ENCODE measurements at regions not wholly inside any gene's neighbourhood (a gene's known extent, or its start where the extent isn't known, plus 50 kb on each side); places are given as distances from the start of the nearest gene placed in this dataset.
A peak's percentile ranks its signal among the peaks of the same experiment; 100 is the strongest.

DNA sequence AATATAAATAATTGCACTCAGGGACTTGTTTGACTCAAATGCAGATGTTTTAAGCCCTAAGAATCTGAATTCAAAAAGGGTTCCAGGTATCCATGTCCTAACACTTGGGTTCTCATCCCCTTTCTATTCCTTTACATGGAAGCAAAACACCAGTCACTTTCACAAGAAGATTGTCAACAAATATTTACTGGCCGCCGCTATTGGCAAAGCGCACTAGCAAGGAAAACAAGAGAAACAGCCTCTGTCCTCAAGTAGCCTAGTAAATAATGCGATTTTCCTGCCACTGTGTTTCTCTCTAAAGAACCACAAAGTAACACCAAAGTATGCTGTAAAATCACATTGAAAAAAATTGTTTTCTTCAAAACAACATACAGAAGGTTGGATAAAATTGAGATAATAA, 66.7 kb upstream of the EZH2 start:
- DNase-seq (ENCODE audit: low read depth in 2 of 2): no peak

DNA sequence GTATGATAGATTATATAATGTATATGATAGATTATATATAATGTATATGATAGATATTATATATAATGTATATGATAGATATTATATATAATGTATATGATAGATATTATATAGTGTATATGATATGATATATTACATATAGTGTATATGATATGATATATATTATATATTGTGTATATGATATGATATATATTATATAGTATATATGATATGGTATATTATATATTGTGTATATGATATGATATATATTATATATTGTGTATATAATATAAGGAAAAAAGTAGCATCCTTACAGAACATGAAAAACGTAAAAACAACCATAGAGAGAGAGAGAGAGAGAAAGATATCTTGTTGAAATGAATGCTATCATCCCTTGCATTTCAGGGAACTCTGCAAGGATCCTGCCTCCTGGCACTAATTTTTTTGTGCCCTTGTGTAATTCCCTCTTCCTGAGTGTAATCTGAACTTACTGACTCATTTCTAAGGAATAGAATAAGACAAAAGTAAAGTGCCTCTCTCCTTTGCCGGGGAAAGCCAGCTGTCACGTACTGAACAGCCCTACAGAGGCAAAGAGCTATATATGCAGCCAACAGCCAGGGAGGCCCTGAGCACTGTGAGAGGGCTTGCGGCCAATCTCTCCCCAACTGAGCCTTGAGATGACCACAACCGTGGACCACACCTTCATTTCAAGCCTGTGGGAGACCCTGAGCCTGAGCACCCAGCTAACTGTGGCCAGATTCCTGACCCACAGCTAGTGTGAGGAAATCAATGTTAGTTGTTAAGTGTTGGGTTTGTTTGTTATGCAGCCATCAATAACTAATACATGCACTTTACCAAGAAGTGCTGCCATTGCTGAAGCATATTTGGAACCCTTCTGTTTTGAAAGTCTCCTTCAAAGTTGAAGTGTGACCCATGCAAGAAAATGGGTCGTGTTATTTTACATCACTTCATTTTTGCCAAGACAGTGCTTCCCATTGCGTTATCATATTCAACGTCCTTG, 61.1 kb upstream of the EZH2 start:
- DNase-seq (ENCODE audit: low read depth in 2 of 2): no peak

DNA sequence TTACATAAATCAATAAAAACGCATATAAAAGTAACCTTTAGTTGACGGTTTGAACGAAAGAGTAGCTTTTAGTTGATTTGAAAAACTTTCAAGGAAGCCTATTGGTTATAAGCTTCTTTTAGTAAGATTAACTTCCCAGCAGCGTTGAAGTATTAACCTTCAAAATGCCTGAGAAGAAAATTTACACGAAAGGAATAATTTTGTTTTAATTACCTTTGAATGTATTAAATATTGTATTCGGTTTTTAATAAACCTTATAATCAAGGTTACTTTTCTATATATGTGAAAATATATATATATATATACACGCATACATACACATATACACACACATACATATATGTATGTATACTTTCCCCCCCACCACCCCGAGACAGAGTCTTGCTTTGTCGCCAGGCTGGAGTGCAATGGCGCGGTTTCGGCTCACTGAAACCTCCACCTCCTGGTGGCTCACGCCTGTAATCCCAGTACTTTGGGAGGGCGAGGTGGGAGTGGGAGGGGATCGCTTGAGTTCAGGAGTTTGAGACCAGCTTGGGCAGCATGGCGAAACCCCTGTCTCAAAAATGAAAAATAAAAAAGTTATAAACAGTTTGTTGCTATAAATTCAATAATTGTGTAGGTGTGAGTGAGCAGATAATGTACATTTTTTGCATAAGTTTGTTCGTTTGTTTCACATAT, 57.6 kb upstream of the EZH2 start:
- DNase-seq (ENCODE audit: low read depth in 2 of 2): peak; percentile 58 to 68

DNA sequence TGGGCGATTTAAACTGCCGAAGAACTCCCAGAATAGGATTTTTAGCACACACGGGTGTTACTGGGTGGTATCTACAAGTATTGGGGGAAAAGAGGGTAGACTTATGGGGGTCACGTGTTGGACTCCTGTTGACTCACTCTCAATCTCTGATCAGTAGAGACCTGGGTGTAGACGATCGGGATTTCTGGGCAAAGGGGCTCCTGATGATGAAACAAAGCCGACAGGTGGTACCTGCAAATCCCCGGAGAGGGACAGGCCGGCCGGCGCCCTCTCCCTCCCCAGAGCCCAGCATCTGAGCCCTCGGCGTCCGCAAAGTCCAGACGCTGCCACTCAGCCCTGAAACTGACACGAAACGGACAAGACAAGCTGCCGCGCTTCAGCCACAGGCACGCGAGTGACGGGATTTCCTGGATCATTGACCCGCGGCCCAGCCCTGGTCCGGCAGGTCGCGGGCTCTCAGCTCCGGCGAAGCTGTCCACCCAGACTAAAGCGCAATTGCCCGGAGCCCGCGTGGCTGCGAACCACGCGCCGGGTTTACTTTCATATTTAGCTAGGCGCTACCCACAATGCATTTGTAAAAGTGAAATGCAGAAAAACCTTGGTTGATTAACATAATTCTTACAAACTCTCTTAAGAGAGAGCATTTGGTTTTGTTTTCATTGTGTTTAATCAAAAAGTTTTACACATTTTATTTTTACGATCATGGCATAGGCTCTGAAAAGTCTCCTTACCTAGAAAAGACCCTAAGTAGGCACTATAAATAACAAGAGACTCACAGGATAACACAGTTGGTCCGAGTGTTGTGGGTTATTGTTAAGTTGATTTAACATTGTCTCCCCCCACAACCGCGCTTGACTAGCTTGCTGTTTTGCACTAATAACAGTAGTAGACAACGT, 56.9 kb upstream of the EZH2 start:
- DNase-seq (ENCODE audit: low read depth in 2 of 2): peak; percentile 42 to 47

DNA sequence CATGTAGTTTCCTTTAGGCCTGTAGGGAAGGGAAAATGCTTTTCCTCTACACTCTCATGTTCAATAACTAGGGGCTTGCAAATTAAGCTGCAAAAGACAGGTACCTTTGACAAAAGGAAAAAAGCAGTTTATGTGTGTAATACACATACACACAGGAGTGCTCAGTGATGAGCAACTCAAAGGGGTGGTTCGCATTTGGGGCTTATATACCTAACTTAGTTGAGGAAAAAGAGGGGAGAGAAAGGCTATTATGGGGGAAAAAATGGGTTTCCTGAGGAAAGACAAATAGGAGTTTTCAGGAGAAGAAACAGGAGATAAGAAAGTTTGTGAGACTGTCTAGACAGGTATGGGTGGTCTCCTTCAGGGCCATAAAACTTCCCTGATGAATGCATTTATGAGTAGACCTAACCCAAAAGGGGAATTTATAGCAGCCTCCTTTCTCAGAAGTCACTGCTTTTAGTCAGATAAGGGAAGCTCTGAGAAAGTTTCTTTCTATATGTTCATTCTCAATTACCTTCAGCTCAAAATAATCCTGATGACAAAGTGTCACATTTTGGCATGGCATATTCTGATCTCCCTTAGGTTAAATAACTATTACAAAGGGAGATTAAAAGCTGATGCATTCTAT, 55.2 kb upstream of the EZH2 start:
- no peak for DNase-seq (ENCODE audit: low read depth in 2 of 2)

DNA sequence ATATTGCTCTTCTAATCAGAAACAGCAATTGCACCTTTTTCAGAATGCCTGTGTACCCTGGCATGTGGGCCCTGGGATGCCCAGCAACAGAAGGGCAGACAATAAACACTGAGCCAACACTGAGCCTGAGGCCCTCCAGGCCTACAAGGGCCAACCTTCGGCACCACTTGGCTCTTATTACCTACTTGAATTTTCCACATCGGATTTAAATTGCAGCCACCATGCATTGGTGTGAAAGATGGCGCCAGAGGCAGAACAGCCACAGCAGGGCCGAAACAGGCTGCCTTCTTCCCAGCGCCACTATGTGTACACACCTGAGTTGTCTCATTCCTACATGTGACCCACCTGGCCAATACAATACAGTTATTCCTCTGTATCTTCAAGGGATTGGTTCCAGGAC, 51.4 kb upstream of the EZH2 start:
- DNase-seq (ENCODE audit: low read depth in 2 of 2): no peak
